SKM-1 (cell line): ENCODE measurements at regions not wholly inside any gene's neighbourhood (a gene's known extent, or its start where the extent isn't known, plus 50 kb on each side); places are given as distances from the start of the nearest gene placed in this dataset.
"Not testable (repeated sequence)": the region's sequence is repeated elsewhere in the genome, so short reads cannot be mapped to it uniquely, and the experiment has no call there.

Experiments used
- DNase-seq: peaks from one replicate; lab custom pipeline; 2025; ENCODE audit not compliant: unreplicated experiment; lab: John Stamatoyannopoulos, UW

GRCh38 chr5:124000538-124000937 lies 488.6 kb downstream of the CSNK1G3 start:
- DNase-seq: no peak

DNA sequence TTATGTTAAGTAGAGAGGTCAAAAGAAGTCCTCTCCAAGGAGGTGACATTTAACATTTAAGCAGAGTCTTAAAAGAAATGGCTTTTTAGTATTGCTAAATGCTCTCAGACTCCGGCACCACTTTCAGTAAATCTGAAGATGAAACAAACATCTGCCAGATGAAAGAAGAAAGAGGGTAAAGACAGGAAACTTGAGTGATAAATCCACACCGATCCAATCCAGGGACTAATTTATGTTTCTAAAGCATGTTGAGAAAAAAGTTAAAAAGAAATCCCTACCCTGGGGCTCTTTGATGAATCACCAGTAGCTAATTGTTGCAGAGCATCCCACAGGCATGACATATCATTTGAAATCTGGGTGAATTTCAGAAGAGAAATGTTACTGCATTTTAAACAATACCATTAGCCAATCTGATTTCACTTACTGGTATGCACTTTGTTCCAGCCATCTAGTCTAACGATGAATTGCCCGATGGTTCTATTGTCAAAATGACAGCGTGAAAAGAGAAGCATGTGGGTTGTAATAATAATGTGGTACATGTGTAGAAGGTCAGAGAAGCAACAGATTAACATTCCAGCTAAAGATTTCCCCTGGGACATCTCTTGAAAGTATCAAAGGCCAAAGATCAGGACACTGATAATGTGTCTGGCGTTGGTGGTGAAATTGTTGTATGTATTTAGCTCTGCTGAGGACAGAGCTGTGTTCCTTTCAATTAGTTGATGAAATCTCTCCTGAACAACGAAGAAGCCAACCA lies 485.7 kb downstream of the CSNK1G3 start:
- DNase-seq: no peak

DNA sequence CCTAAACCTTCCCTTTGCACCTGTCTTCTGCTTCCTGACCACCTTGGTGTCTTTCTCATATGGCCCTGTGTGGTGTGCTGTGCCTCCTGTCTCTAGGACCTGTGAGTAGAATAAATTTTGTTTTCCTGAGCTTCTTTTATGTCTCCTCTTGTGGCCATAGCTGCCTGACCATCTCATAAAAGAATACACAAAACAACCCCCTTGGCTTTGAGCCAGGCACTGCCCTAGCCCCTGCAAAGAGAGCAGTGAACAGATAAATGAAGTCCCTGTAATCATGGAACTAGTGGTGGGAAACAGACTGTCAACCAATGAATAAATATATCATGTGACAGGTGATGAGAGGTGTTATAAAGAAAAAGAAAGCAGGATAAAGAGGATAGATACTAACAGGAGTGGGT lies 485.1 kb downstream of the CSNK1G3 start:
- DNase-seq: no peak

DNA sequence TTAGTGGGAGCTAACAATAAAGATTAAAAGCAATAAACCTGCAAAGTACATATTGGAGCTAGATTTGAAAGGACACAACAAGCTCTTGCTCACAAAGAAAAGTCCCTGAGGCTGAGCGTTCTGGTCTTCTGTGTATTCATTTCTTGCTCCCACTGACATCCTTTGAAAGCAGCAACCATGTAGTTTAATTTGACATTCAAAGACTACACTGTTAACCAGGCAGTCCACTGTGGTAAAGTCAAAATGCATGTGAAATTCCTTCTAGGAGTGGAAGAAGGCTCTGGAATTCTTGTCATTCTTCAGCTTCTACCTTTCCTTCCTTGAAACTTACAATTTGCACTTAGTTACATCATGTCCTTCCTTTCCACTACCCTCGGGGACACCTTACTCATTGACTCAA lies 480.7 kb downstream of the CSNK1G3 start:
- DNase-seq: no peak

- DNase-seq: no peak
Observed at GRCh38 chr5:123987956-123988355, 476.0 kb downstream of the CSNK1G3 start.

- DNase-seq: no peak
Observed at GRCh38 chr5:123976379-123977033, 464.5 kb downstream of the CSNK1G3 start.

DNA sequence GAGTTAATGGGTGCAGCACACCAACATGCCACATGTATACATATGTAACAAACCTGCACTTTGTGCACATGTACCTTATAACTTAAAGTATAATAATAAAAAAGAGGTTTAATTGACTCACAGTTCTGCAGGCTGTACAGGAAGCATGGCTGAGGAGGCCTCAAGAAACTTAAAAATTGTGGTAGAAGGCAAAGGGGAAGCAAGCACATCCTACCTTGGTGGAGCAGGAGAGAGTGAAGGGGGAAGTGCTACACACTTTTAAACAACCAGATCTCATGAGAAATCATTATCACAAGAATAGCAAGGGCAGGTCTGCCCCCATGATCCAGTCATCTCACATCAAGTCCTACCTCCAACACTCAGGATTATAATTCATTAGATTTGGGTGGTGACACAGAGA lies 463.5 kb downstream of the CSNK1G3 start:
- not testable (repeated sequence) for DNase-seq

DNA sequence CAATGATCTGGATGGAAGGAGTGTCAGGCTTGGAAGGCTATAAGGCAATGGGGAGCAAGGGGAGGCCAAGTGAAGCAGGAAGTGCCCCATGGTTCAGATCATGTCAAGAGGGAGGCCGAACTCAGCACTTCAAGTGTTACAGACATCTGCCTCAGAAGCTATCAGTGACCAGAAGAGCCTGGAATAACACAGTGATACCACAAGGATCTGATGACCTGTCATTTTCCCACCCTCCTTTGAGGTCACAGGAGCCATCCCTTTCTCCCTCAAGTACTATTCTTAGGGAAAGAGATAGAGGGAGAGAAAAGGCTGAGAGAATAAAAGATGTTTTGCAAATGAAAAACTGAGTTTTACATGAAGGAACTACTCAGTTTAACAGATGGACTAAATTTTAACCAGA lies 454.8 kb downstream of the CSNK1G3 start:
- no peak for DNase-seq

GRCh38 chr5:123965626-123966025 lies 453.6 kb downstream of the CSNK1G3 start:
- no peak for DNase-seq

GRCh38 chr5:123964884-123965283 lies 452.9 kb downstream of the CSNK1G3 start:
- DNase-seq: no peak

DNA sequence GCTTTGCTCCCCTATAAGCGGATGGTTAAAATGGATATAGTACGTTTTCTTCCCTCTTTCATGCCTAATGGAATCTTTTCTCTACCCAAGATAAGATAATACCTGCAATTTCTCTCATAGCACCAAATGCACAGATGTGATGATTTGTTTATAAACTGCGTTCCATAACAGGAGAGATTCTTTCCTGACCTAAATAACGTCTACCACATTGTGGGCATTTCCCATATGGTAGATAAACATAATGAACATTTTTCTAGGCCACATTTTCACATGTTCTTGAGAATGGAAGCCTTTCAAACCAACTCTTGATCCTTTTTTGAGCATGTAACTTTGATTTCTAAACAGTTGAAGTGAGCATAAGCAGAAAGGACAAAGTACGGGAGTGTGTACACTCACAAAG lies 448.5 kb downstream of the CSNK1G3 start:
- DNase-seq: no peak

DNA sequence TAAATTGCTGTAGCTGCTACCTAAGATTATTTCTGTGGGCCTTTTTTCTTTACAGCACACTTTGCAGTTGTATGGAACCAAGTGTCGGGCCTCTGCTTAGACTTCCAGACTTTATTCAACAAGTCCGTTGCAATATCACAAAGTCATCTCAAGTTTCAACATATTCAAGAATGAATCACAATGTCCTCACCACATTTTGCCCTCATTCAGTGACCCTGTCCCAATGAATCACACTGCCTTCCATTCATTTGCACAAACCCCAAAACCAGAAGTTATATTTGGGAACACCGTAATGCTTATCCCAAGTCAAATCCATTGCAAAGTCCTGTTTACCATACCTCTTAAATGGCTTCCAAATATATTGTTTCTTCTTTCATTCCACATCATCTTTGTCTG lies 439.6 kb downstream of the CSNK1G3 start:
- DNase-seq: no peak

DNA sequence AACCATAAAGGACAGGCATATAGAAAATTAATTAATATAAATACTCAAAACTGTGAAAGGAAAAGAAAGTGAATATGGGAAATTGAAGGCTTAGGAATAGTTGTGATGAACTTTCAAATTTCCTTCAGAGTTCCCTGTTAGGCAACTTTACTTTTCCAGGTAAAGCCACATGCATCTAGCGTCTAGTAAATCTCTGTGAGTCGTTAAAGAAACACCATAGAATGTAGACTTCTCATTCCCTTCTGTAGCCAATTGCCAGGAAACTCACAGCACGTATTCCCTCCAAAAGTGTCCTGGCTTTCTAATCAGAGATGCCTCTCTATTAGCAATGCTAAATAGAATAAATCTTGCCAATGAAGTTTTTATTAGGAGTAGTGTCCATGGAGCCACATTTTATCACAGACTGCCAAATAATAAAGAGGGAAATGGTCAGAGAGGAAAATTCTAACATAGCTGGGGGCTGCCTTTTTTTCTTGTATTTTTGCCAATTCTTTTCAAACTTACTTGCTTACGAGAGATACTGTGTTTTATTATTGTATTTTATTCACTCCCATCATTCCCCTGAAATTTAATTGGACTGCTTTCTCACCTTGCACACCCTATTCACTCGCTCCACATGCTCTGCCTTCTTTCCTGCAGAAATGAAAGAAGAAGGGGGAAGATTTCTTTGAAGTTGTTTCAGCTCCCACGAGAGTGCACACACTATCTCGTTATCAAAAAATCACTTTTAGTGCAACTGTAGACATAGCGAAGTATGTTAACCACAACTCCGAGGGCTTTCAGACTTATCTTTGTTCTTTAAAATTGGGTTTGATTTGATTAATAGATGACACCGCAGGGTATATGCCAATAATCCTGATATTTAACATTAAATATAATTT lies 439.0 kb downstream of the CSNK1G3 start:
- no peak for DNase-seq

GRCh38 chr5:123949807-123950340 lies 437.9 kb downstream of the CSNK1G3 start:
- no peak for DNase-seq

GRCh38 chr5:123949043-123949804 lies 437.2 kb downstream of the CSNK1G3 start:
- DNase-seq: no peak

DNA sequence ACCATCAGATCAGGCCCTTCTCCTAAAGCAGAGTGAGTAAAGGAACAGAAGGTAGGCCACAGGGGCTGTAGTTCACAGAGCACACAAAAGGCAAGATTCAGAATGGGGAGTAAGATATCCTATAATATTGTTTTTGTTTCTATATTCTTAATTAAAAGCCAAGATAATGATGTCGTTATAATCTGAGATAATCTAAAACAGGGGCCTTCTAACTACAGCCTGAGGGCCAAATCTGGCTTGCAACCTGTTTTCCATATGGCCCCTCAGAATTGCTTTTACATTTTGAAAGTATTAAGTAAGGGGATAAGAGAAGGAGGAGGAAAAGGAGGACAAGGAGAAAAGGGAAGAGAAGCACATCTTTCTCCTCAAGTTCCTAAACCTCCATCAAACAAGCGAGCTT lies 435.8 kb downstream of the CSNK1G3 start:
- DNase-seq: no peak

DNA sequence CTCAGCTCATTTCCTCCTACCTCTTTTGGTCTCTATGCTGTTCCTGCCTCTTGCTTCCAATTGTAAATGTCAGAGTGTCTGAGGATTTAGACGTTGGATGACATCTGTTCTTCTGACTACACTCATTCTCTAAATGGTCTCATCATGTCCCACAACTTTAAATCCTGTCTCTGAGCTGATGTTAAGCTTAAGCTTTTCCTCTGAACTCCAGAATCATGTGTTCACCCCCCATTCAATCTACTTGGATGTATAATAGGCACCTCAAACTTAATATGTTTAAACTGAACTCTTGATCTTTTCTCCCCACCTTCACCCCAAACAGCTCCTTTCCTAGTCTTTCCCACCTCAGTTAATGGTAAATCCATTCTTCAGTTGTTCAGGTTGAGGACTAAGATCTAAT lies 433.6 kb downstream of the CSNK1G3 start:
- DNase-seq: no peak

GRCh38 chr5:123943151-123943550 lies 431.2 kb downstream of the CSNK1G3 start:
- DNase-seq: no peak

DNA sequence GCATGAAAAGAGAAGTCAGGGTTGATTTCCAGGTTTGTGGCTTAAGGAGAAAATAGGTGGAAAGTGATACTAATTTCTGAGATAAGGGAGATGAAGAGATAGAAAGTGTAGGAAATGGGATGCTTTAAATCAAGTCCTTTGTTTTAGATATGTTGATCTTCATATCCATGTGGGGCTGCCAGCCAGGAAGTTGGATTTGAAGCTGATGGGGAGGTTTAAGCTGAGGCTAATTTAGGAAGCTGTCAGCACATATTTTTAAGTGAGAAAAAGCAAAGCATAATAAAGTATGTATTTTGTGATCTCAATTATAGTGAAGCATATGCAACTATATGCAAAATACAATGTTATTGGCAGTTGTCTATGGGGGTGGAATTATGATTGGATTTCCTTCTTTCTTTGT lies 428.4 kb downstream of the CSNK1G3 start:
- DNase-seq: no peak

- DNase-seq: peak; percentile 25
Observed at GRCh38 chr5:123937230-123937629, 425.3 kb downstream of the CSNK1G3 start.

- DNase-seq: no peak
Observed at GRCh38 chr5:123936548-123936947, 424.6 kb downstream of the CSNK1G3 start.
